Muscle of leg (tissue), 3 donors: ENCODE measurements at regions not wholly inside any gene's neighbourhood (a gene's known extent, or its start where the extent isn't known, plus 50 kb on each side); places are given as distances from the start of the nearest gene placed in this dataset.

Experiments used
- DNase-seq: peaks from one replicate; pipeline ENCODE4 v3.0.0; 2013
- H3K27ac ChIP-seq: one replicate; pipeline ENCODE4 v1.5.1; 2013; ENCODE audit warnings: mild to moderate bottlenecking, low read length, control low read depth
- H3K27me3 ChIP-seq: one replicate; pipeline ENCODE4 v1.6.1; 2013; ENCODE audit warnings: low read length; ENCODE audit not compliant: control insufficient read depth, insufficient read depth
- H3K36me3 ChIP-seq: one replicate; pipeline ENCODE4 v1.6.1; 2013; ENCODE audit warnings: low read length; ENCODE audit not compliant: control insufficient read depth, insufficient read depth
- H3K4me1 ChIP-seq: one replicate; pipeline ENCODE4 v1.6.1; 2013; ENCODE audit warnings: low read length; ENCODE audit not compliant: control insufficient read depth, insufficient read depth
- H3K4me3 ChIP-seq: one replicate; pipeline ENCODE4 v1.5.1; 2013; ENCODE audit warnings: low read length, control low read depth
- H3K9me3 ChIP-seq: replicated peaks from 2 replicates; pipeline ENCODE4 v1.6.1; 2013; ENCODE audit warnings: low read depth, low read length; ENCODE audit not compliant: control insufficient read depth
- WGBS: methylation state at CpG from one replicate; pipeline ENCODE4 v1.1.5; 2013; ENCODE audit warnings: missing lambda C conversion rate; ENCODE audit not compliant: insufficient coverage; 5-methylcytosine and 5-hydroxymethylcytosine counted together

GRCh38 chr3:43210049-43211027, 76.0 kb upstream of the SNRK start:
- Histone ChIP-seq H3K36me3 (no peaks in the 10 kb centered on the region), H3K27ac (no peak overlapping the region), H3K27me3 (no peaks in the 10 kb centered on the region), H3K4me3 (no peak overlapping the region), H3K9me3 (no peaks in the 10 kb centered on the region), H3K4me1 (no peaks in the 10 kb centered on the region)
- WGBS = 100% methylated on average over 2 of the region's 8 CpGs
- DNase-seq = no peak

- H3K36me3 ChIP-seq = no peaks in the 10 kb centered on the region
- H3K4me3 ChIP-seq = no peak overlapping the region
- H3K27ac ChIP-seq = no peak overlapping the region
- no CpG with 5 or more reads among the region's 3 CpGs for WGBS
- H3K9me3 ChIP-seq = no peaks in the 10 kb centered on the region
- DNase-seq = no peak
- H3K4me1 ChIP-seq = no peaks in the 10 kb centered on the region
- H3K27me3 ChIP-seq = no peaks in the 10 kb centered on the region
Observed at GRCh38 chr3:43207628-43208085, 78.7 kb upstream of the SNRK start.

- no peaks in the 10 kb centered on the region for H3K9me3 ChIP-seq
- DNase-seq = no peak
- WGBS = 61% methylated on average over 7 of the region's 10 CpGs
- no peak overlapping the region for H3K27ac ChIP-seq
- H3K4me1 ChIP-seq = no peaks in the 10 kb centered on the region
- no peaks in the 10 kb centered on the region for H3K27me3 ChIP-seq
- H3K36me3 ChIP-seq = no peaks in the 10 kb centered on the region
- no peak overlapping the region for H3K4me3 ChIP-seq
Observed at GRCh38 chr3:43206632-43207031, 79.7 kb upstream of the SNRK start.

GRCh38 chr3:43206105-43206504, 80.2 kb upstream of the SNRK start:
- H3K4me1 ChIP-seq = no peaks in the 10 kb centered on the region
- DNase-seq = no peak
- no peaks in the 10 kb centered on the region for H3K27me3 ChIP-seq
- WGBS = no CpG with 5 or more reads among the region's 7 CpGs
- H3K36me3 ChIP-seq = no peaks in the 10 kb centered on the region
- H3K9me3 ChIP-seq = no peaks in the 10 kb centered on the region
- H3K4me3 ChIP-seq = no peak overlapping the region
- H3K27ac ChIP-seq = no peak overlapping the region

- 35% methylated on average over 3 of the region's 3 CpGs for WGBS
- DNase-seq = no peak
- H3K4me3 ChIP-seq = no peak overlapping the region
- no peaks in the 10 kb centered on the region for H3K36me3 ChIP-seq
- H3K9me3 ChIP-seq = no peaks in the 10 kb centered on the region
- no peaks in the 10 kb centered on the region for H3K27me3 ChIP-seq
- no peaks in the 10 kb centered on the region for H3K4me1 ChIP-seq
- no peak overlapping the region for H3K27ac ChIP-seq
Observed at GRCh38 chr3:43203022-43203421, 83.3 kb upstream of the SNRK start.

GRCh38 chr3:43201581-43201980, 84.8 kb upstream of the SNRK start:
- Histone ChIP-seq H3K27ac (no peak overlapping the region), H3K36me3 (no peaks in the 10 kb centered on the region), H3K4me3 (no peak overlapping the region), H3K27me3 (no peaks in the 10 kb centered on the region), H3K4me1 (no peaks in the 10 kb centered on the region), H3K9me3 (no peaks in the 10 kb centered on the region)
- whole genome bisulfite sequencing = no CpG with 5 or more reads among the region's 1 CpG
- no peak for DNase-seq

- Histone ChIP-seq H3K9me3 (no peaks in the 10 kb centered on the region), H3K4me1 (no peaks in the 10 kb centered on the region), H3K36me3 (no peaks in the 10 kb centered on the region), H3K27ac (no peak overlapping the region), H3K27me3 (no peaks in the 10 kb centered on the region), H3K4me3 (no peak overlapping the region)
- no peak for DNase-seq
- 14% methylated on average over 1 of the region's 3 CpGs for WGBS
Observed at GRCh38 chr3:43199645-43200306, 86.6 kb upstream of the SNRK start.

GRCh38 chr3:43198791-43199644, 87.3 kb upstream of the SNRK start:
- H3K27ac ChIP-seq = no peak overlapping the region
- H3K36me3 ChIP-seq = no peaks in the 10 kb centered on the region
- WGBS = 70% methylated on average over 1 of the region's 3 CpGs
- H3K4me1 ChIP-seq = no peaks in the 10 kb centered on the region
- H3K9me3 ChIP-seq = no peaks in the 10 kb centered on the region
- no peaks in the 10 kb centered on the region for H3K27me3 ChIP-seq
- no peak overlapping the region for H3K4me3 ChIP-seq
- DNase-seq = no peak

GRCh38 chr3:43198301-43198700, 88.0 kb upstream of the SNRK start:
- DNase-seq = no peak
- no peak overlapping the region for H3K27ac ChIP-seq
- no peak overlapping the region for H3K4me3 ChIP-seq
- no peaks in the 10 kb centered on the region for H3K4me1 ChIP-seq
- H3K27me3 ChIP-seq = no peaks in the 10 kb centered on the region
- WGBS = 40% methylated on average over 1 of the region's 3 CpGs
- H3K36me3 ChIP-seq = no peaks in the 10 kb centered on the region
- no peaks in the 10 kb centered on the region for H3K9me3 ChIP-seq

- no CpG with 5 or more reads among the region's 1 CpG for WGBS
Observed at GRCh38 chr3:43197181-43197580, 89.2 kb upstream of the SNRK start.

More at GRCh38 chr3:43197181-43197580, 89.2 kb upstream of the SNRK start:
- Histone ChIP-seq H3K27me3 (no peaks in the 10 kb centered on the region), H3K36me3 (no peaks in the 10 kb centered on the region), H3K4me1 (no peaks in the 10 kb centered on the region), H3K27ac (no peak overlapping the region), H3K9me3 (no peaks in the 10 kb centered on the region), H3K4me3 (no peak overlapping the region)
- no peak for DNase-seq
